PFSK-1 (cell line): ENCODE measurements at regions not wholly inside any gene's neighbourhood (a gene's known extent, or its start where the extent isn't known, plus 50 kb on each side); places are given as distances from the start of the nearest gene placed in this dataset.

ENCODE experiments used
- FOXP2 ChIP-seq: optimal IDR thresholded peaks from 2 replicates; pipeline ENCODE3; 2011; ENCODE audit warnings: borderline replicate concordance, control low read depth, inconsistent platforms; ENCODE audit not compliant: insufficient read depth; ENCODE audit errors: extremely low read length, extremely low read depth
- POLR2AphosphoS5 ChIP-seq: IDR thresholded peaks from 2 replicates; pipeline ENCODE4 v1.6.1; 2012; ENCODE audit warnings: low read depth, mild to moderate bottlenecking, control low read depth, low read length, moderate library complexity
- SIN3A ChIP-seq: IDR thresholded peaks from 2 replicates; pipeline ENCODE4 v1.6.1; 2012; ENCODE audit warnings: mild to moderate bottlenecking, low read length, moderate library complexity, borderline replicate concordance; ENCODE audit not compliant: insufficient read depth
- TAF1 ChIP-seq: IDR thresholded peaks from 2 replicates; pipeline ENCODE4 v1.6.1; 2012; ENCODE audit warnings: low read length, control low read depth, borderline replicate concordance; ENCODE audit not compliant: insufficient read depth
- TF ChIP-seq, protein P1 (sequence below), 2 experiments: IDR thresholded peaks; 2 replicates each; pipeline versions ENCODE4 v1.6.1 to v1.8.0; 2011 to 2012; ENCODE audit warnings: low read depth in 2 of 2, low read length in 2 of 2, control low read depth in 1 of 2, inconsistent platforms in 1 of 2, mild to moderate bottlenecking in 1 of 2, moderate library complexity in 1 of 2; ENCODE audit not compliant: insufficient read depth in 1 of 2

GRCh38 chr2:204346906-204347305, 198.4 kb upstream of the PARD3B start:
- TF ChIP-seq POLR2AphosphoS5 (no peak), TAF1 (no peak), SIN3A (no peak), FOXP2 (no peak)
- TF ChIP-seq, protein P1, sequence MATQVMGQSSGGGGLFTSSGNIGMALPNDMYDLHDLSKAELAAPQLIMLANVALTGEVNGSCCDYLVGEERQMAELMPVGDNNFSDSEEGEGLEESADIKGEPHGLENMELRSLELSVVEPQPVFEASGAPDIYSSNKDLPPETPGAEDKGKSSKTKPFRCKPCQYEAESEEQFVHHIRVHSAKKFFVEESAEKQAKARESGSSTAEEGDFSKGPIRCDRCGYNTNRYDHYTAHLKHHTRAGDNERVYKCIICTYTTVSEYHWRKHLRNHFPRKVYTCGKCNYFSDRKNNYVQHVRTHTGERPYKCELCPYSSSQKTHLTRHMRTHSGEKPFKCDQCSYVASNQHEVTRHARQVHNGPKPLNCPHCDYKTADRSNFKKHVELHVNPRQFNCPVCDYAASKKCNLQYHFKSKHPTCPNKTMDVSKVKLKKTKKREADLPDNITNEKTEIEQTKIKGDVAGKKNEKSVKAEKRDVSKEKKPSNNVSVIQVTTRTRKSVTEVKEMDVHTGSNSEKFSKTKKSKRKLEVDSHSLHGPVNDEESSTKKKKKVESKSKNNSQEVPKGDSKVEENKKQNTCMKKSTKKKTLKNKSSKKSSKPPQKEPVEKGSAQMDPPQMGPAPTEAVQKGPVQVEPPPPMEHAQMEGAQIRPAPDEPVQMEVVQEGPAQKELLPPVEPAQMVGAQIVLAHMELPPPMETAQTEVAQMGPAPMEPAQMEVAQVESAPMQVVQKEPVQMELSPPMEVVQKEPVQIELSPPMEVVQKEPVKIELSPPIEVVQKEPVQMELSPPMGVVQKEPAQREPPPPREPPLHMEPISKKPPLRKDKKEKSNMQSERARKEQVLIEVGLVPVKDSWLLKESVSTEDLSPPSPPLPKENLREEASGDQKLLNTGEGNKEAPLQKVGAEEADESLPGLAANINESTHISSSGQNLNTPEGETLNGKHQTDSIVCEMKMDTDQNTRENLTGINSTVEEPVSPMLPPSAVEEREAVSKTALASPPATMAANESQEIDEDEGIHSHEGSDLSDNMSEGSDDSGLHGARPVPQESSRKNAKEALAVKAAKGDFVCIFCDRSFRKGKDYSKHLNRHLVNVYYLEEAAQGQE (IDR thresholded peaks at IDR 0.05; ENCODE audit: insufficient read depth in 1 of 2, low read depth in 2 of 2, low read length in 2 of 2): no peak
